Duodenal mucosa (tissue), 2 donors: ENCODE measurements at regions not wholly inside any gene's neighbourhood (a gene's known extent, or its start where the extent isn't known, plus 50 kb on each side); places are given as distances from the start of the nearest gene placed in this dataset.

Experiments
- H3K27ac ChIP-seq: one replicate; pipeline ENCODE4 v1.7.0; 2013; ENCODE audit warnings: low read depth, low read length
- H3K27me3 ChIP-seq, 2 donors: one replicate each; pipeline ENCODE4 v1.7.0; 2013; ENCODE audit warnings: low read length in 2 of 2, control low read depth in 1 of 2; ENCODE audit not compliant: insufficient read depth in 2 of 2, control insufficient read depth in 1 of 2
- H3K36me3 ChIP-seq, 2 donors: one replicate each; pipeline ENCODE4 v1.7.0; 2013; ENCODE audit warnings: low read length in 2 of 2, control low read depth in 1 of 2; ENCODE audit not compliant: insufficient read depth in 2 of 2, control insufficient read depth in 1 of 2
- H3K4me1 ChIP-seq, 2 donors: one replicate each; pipeline ENCODE4 v1.7.0; 2013; ENCODE audit warnings: low read length in 2 of 2, control low read depth in 1 of 2; ENCODE audit not compliant: insufficient read depth in 2 of 2, control insufficient read depth in 1 of 2
- H3K4me3 ChIP-seq, 2 donors: one replicate each; pipeline ENCODE4 v1.7.0; 2013; ENCODE audit warnings: low read length in 2 of 2, low read depth in 1 of 2
- H3K9ac ChIP-seq, 2 donors: one replicate each; pipeline ENCODE4 v1.7.0; 2013; ENCODE audit warnings: low read length in 2 of 2, low read depth in 1 of 2
- H3K9me3 ChIP-seq, 2 donors: one replicate each; pipeline ENCODE4 v1.7.0; 2013; ENCODE audit warnings: low read length in 2 of 2, control low read depth in 1 of 2; ENCODE audit not compliant: control insufficient read depth in 1 of 2

DNA sequence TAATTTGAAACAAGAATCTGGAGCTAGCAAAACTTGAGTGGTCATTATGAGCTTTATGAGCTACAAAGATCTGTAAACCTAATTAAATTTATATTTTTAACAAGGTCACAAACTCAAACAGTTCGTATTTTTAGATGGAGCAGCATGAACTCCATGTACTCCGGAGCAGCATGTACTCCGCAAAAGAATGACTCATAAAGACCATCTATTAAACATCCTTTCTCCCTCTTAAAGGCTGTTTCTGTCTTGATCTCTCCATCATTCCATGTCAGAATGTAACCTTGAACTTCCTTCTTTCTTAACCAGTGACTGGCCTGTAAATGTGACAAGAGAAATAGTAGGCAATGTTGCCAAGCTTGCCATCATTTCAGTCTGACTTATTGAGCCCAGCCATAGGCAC is 696.9 kb downstream of the ZNF385D start:
- no peak overlapping the region for H3K4me3 ChIP-seq
- no peaks in the 10 kb centered on the region for H3K4me1 ChIP-seq
- H3K9me3 ChIP-seq = peaks cover 3% of the 10 kb centered on the region in 2 donors
- no peak overlapping the region for H3K9ac ChIP-seq
- no peaks in the 10 kb centered on the region for H3K27me3 ChIP-seq
- H3K36me3 ChIP-seq = no peaks in the 10 kb centered on the region
- no peak overlapping the region for H3K27ac ChIP-seq

DNA sequence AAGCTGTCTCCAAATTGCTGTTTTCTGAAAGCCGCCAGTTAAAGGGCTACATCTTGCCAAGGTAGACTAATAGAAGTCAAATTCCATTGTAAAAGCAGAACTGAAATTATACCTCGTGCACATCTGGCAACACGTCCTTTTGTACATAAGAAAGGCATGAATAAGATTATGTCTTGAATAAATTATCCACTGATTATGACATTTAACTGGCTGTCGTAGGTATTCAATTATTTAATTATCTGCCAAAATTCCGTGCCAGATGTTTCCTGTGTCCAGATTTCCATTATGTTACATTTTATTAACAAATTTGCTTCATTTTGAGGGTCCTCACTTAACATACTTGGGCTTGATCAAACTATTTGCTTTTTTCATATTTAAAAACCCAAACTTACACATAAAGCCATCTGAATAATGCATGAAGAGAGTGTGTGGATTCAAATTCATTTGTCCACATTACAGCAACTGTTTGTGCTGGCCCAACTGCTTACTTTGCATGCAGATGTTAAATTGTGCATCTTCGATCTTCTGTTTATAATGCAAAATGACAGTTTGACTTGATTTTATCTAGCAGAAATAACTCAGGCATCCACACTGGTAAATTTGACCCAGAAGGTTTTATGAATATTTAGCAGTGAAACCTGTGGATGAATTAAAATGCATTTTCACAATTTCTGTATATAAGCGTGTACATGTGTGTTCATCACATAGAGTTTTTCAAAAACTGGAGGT is 701.5 kb downstream of the ZNF385D start:
- Histone ChIP-seq H3K9ac (no peak overlapping the region), H3K27ac (no peak overlapping the region), H3K36me3 (no peaks in the 10 kb centered on the region)

DNA sequence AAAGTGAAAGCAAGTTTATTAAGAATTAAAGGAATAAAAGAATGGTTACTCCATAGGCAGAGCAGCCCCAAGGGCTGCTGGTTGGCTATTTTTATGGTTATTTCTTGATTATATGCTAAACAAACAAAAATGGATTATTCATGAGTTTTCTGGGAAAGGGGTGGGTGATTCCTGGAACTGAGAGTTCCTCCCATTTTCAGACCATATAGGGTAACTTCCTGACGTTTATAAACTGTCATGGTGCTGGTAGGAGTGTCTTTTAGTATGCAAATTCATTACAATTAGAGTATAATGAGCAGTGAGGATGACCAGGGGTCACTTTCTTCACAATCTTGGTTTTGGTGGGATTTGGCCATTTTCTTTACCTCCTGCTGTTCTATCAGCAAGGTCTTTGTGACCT is 707.9 kb downstream of the ZNF385D start:
- no peaks in the 10 kb centered on the region for H3K9me3 ChIP-seq
- no peak overlapping the region for H3K9ac ChIP-seq
- H3K27me3 ChIP-seq = no peaks in the 10 kb centered on the region
- H3K36me3 ChIP-seq = no peaks in the 10 kb centered on the region
- H3K4me1 ChIP-seq = no peaks in the 10 kb centered on the region
- H3K4me3 ChIP-seq = no peak overlapping the region
- H3K27ac ChIP-seq = no peak overlapping the region

More for the DNA sequence above, 701.5 kb downstream of the ZNF385D start:
- no peak overlapping the region for H3K4me3 ChIP-seq
- no peaks in the 10 kb centered on the region for H3K27me3 ChIP-seq
- H3K9me3 ChIP-seq = peaks cover 0 to 3% of the 10 kb centered on the region in 2 donors
- H3K4me1 ChIP-seq = no peaks in the 10 kb centered on the region

DNA sequence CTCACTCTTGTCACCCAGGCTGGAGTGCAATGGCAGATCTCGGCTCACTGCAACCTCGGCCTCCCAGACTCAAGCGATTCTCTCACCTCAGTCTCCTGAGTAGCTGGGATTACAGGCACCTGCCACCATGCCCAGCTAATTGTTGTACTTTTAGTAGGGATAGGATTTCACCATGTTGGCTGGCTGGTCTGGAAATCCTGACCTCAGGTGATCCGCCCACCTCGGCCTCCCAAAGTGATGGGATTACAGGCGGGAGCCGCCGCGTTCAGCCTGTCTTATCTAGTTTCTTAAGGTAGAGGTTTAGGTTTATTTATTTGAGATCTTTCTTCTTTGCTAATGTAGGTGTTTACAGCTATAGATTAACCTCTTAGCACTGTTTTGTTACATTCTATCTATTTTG is 708.8 kb downstream of the ZNF385D start:
- no peaks in the 10 kb centered on the region for H3K36me3 ChIP-seq
- H3K9ac ChIP-seq = no peak overlapping the region
- no peak overlapping the region for H3K27ac ChIP-seq
- H3K4me3 ChIP-seq = no peak overlapping the region
- H3K4me1 ChIP-seq = no peaks in the 10 kb centered on the region
- no peaks in the 10 kb centered on the region for H3K9me3 ChIP-seq
- no peaks in the 10 kb centered on the region for H3K27me3 ChIP-seq

DNA sequence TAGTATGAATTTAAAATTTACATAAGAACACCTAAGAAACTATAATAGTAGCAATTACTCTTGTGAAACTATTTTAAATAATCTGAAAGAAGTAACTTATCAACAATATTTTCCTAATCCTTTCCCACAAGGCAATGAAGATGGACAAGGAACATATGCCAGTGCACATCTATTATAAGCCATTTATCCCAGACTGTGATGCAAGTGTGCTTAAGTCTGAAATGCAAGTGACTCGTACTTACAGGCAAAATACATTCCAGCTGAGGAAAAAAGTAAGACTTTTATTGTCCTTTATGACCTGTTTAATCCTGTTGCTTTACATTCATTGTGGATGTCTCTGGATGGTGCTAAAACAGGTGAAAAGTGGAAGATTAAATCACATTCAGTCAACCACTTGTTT is 709.4 kb downstream of the ZNF385D start:
- Histone ChIP-seq H3K9ac (no peak overlapping the region), H3K27me3 (no peaks in the 10 kb centered on the region), H3K36me3 (no peaks in the 10 kb centered on the region), H3K4me3 (no peak overlapping the region), H3K27ac (no peak overlapping the region), H3K4me1 (no peaks in the 10 kb centered on the region), H3K9me3 (no peaks in the 10 kb centered on the region)

DNA sequence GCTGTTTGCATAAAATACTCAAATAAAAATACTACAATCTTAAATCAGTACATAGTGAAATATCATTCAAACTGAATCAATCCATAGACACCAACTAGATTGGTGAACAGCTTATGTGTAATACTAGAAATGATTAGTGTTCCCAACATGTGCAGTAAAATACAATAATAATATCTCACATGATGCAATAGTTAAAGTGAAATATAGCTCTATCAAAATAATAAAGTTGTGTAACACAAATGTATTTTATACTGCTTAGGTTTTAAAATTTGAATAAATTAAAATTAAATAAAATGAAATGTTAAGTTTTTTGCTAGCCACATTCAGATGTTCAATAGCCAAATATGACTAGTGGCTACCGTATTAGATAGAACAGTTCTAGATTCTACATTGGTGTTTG is 714.1 kb downstream of the ZNF385D start:
- H3K9ac ChIP-seq = no peak overlapping the region
- H3K9me3 ChIP-seq = peaks cover 2 to 5% of the 10 kb centered on the region in 2 donors
- no peak overlapping the region for H3K27ac ChIP-seq
- no peak overlapping the region for H3K4me3 ChIP-seq
- no peaks in the 10 kb centered on the region for H3K36me3 ChIP-seq
- H3K4me1 ChIP-seq = no peaks in the 10 kb centered on the region
- H3K27me3 ChIP-seq = no peaks in the 10 kb centered on the region

DNA sequence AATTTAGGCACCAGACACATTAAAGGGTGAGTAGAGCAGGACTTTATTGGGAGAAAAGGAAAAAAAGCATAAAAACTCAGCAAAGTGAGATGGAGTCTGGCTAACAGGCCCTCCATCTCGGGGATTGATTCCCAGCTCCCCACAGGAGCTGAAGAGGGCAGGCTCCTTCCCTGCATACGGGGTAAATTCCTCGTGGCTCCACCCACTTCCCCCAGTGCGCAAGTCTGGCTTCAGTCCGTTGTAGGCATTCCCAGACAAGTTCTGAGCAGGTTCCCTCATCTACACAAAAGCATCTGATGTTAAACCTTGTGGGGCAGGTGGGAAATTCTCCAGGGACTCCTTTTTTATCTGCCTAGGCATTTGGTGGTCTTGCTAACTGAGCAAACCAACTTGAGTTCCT is 722.6 kb downstream of the ZNF385D start:
- H3K27me3 ChIP-seq = no peaks in the 10 kb centered on the region
- H3K4me3 ChIP-seq = no peak overlapping the region
- no peaks in the 10 kb centered on the region for H3K9me3 ChIP-seq
- H3K36me3 ChIP-seq = no peaks in the 10 kb centered on the region
- H3K27ac ChIP-seq = no peak overlapping the region
- H3K4me1 ChIP-seq = no peaks in the 10 kb centered on the region
- no peak overlapping the region for H3K9ac ChIP-seq

DNA sequence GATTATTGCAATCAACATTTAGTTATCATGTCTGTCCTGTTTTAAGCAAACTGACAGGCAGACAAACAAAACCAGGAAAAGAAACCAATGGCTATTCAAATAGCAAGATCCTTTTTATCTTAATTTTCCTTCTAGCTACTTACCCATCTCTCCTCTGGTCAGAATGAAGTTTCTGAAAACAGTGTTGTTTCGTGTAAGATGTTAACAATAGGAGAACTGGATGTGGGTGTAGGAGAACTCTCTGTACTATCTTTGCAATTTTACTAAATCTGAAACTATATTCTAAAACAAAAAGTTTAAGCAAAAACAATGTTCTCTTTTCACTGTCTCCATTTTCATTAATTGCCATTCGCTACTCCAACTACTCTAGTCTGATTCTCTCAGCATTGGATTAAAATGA is 726.4 kb downstream of the ZNF385D start:
- no peaks in the 10 kb centered on the region for H3K27me3 ChIP-seq

DNA sequence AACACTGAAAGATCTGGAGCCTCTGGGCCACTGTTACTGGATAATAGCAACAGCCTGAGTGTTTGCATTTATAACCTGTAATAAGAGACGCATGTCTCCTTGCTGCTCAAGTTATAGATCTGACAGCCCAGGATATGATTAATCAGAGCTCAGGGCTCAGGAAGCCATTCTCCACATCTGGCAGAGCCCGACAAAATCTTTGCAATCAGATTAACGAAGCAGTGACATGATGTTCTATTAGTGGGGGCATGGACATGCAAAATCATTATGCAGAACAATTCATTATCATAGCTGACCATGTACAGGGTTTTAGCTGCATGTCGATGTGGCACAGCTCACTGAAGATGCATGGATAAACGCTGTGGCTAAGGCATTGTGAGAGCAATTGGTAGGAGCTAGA is 730.3 kb downstream of the ZNF385D start:
- H3K4me3 ChIP-seq = no peak overlapping the region
- no peak overlapping the region for H3K9ac ChIP-seq
- no peaks in the 10 kb centered on the region for H3K4me1 ChIP-seq
- H3K9me3 ChIP-seq = peaks cover 0 to 3% of the 10 kb centered on the region in 2 donors
- H3K27me3 ChIP-seq = no peaks in the 10 kb centered on the region
- H3K27ac ChIP-seq = no peak overlapping the region
- no peaks in the 10 kb centered on the region for H3K36me3 ChIP-seq

More for the DNA sequence above, 726.4 kb downstream of the ZNF385D start:
- no peak overlapping the region for H3K9ac ChIP-seq
- H3K4me3 ChIP-seq = no peak overlapping the region
- no peak overlapping the region for H3K27ac ChIP-seq
- H3K4me1 ChIP-seq = no peaks in the 10 kb centered on the region
- H3K36me3 ChIP-seq = no peaks in the 10 kb centered on the region
- H3K9me3 ChIP-seq = no peaks in the 10 kb centered on the region

DNA sequence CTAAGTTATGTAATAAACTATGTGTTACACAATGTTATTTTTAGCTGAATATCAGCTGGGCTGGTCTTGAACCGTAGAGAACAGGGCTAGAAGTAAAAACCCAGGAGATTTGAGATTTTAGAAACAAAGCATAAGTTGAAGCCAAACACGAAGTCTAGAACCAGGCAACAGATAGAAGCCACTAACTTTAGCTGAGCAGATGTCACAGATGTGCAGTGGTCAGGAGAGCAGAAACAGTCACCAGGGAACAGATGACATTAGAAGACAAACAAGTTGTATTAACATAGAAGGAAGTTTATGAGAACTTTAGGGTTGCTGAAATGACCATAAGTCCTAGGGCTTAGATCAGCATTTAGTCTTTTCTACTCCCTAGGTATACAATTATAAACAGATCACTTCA is 731.0 kb downstream of the ZNF385D start:
- H3K36me3 ChIP-seq = no peaks in the 10 kb centered on the region
- H3K4me3 ChIP-seq = no peak overlapping the region
- peaks cover 0 to 3% of the 10 kb centered on the region in 2 donors for H3K9me3 ChIP-seq
- no peaks in the 10 kb centered on the region for H3K27me3 ChIP-seq
- H3K27ac ChIP-seq = no peak overlapping the region
- no peaks in the 10 kb centered on the region for H3K4me1 ChIP-seq
- no peak overlapping the region for H3K9ac ChIP-seq
